GM12864 (cell line): ENCODE measurements at regions not wholly inside any gene's neighbourhood (a gene's known extent, or its start where the extent isn't known, plus 50 kb on each side); places are given as distances from the start of the nearest gene placed in this dataset.
"Not testable (repeated sequence)": the region's sequence is repeated elsewhere in the genome, so short reads cannot be mapped to it uniquely, and the experiment has no call there.

Source experiments
- DNase-seq: peaks from one replicate; pipeline ENCODE4 v3.0.0-alpha.2; 2011; ENCODE audit warnings: low read depth
- H3K4me3 ChIP-seq: 2 replicates; pipeline ENCODE4 v1.5.1; 2011; ENCODE audit warnings: mild to moderate bottlenecking, low read depth, low read length, control low read depth
- TF ChIP-seq, protein P1 (sequence below): IDR thresholded peaks from 2 replicates; pipeline ENCODE4 v1.5.1; 2011; ENCODE audit warnings: low read depth, mild to moderate bottlenecking, moderate library complexity, low read length, control low read depth, inconsistent platforms; ENCODE audit errors: missing control alignments

DNA sequence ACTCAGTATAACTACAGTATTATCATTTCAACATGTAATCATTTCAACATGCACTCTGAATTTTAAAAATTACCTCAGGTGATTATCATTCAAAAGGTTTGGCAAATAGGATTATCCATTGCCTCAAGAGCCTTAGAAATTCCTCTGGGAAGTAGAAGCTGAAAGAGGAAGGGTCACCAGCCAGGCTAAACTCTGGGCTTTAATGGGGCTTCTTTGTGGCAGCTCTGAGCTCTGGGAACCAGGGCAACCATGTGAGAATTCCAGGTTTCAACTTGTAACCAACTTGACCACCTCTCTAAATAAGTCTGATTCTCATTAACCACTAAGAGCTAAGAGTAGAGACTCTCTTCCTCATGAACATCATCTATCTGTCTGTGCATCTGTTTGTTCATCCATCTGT, 117.2 kb upstream of the MED14 start:
- TF ChIP-seq, protein P1, sequence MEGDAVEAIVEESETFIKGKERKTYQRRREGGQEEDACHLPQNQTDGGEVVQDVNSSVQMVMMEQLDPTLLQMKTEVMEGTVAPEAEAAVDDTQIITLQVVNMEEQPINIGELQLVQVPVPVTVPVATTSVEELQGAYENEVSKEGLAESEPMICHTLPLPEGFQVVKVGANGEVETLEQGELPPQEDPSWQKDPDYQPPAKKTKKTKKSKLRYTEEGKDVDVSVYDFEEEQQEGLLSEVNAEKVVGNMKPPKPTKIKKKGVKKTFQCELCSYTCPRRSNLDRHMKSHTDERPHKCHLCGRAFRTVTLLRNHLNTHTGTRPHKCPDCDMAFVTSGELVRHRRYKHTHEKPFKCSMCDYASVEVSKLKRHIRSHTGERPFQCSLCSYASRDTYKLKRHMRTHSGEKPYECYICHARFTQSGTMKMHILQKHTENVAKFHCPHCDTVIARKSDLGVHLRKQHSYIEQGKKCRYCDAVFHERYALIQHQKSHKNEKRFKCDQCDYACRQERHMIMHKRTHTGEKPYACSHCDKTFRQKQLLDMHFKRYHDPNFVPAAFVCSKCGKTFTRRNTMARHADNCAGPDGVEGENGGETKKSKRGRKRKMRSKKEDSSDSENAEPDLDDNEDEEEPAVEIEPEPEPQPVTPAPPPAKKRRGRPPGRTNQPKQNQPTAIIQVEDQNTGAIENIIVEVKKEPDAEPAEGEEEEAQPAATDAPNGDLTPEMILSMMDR: no peak
- H3K4me3 ChIP-seq: no peak overlapping the region
- no peak for DNase-seq

DNA sequence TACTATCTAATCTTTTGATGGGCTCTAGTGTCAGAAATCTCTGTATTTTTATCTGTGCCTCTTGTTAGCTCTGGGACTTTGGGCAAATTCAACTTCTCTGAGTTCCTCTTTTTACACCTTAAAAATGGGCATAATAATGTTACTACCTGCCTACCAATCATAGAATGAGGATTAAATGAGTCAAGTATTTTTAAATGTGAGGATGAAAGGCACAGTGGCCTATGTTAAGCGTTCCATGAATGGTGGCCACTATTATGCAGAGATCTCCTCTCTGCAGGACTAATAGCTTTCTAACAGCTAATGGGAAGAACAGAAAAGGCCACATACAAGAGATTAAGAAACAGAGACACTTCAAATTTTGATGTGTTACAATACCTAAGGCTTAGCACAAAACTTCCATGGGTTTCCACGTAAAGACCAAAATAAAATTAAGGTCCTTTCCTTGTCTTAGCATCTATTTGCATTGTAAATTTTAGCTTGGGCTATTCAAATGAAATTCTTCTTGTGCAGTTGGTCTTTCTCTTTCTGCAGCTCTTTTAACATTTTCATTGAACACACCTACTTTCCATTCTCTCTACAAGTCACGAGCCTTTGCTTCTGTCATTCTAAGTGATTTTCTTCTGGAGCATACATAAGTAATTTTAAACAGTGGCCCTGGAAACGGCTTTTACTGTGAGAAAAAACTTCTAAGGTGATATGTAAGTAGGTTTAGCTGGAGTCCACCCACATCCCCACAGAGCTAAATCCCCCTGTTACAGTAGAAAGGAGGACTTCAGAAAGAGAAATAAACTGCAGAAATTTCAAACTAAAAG, 117.9 kb upstream of the MED14 start:
- no peak for DNase-seq
- no peak overlapping the region for H3K4me3 ChIP-seq
- TF ChIP-seq, protein P1: no peak

GRCh38 chrX:40853816-40854123, 118.4 kb upstream of the MED14 start:
- no peak for DNase-seq
- TF ChIP-seq, protein P1: no peak
- no peak overlapping the region for H3K4me3 ChIP-seq

GRCh38 chrX:40854242-40854641, 118.9 kb upstream of the MED14 start:
- no peak overlapping the region for H3K4me3 ChIP-seq
- TF ChIP-seq, protein P1: no peak
- DNase-seq: no peak

DNA sequence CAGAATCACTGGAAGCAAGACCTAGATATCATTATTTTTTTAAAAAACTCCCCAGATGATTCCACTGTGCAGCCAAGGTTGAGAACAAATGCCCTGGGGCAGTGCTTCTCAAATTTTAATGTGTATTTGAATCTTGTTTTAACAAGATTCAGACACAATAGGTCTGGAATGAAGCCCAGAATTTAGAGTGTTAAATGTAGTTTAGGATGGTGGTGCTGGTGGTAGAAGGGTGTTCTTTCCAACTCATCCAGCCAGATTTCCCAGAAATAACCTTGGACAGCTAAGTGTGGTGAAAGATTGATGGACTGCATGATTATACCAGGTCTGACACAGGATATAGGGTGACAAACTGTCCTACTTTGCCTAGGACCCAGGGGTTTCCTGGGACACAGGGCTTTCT, 120.1 kb upstream of the MED14 start:
- H3K4me3 ChIP-seq: no peak overlapping the region
- no peak for DNase-seq
- TF ChIP-seq, protein P1: no peak

- no peak for DNase-seq
- no peak overlapping the region for H3K4me3 ChIP-seq
- TF ChIP-seq, protein P1: no peak
These were observed 120.7 kb upstream of the MED14 start for GRCh38 chrX:40855932-40856515.

DNA sequence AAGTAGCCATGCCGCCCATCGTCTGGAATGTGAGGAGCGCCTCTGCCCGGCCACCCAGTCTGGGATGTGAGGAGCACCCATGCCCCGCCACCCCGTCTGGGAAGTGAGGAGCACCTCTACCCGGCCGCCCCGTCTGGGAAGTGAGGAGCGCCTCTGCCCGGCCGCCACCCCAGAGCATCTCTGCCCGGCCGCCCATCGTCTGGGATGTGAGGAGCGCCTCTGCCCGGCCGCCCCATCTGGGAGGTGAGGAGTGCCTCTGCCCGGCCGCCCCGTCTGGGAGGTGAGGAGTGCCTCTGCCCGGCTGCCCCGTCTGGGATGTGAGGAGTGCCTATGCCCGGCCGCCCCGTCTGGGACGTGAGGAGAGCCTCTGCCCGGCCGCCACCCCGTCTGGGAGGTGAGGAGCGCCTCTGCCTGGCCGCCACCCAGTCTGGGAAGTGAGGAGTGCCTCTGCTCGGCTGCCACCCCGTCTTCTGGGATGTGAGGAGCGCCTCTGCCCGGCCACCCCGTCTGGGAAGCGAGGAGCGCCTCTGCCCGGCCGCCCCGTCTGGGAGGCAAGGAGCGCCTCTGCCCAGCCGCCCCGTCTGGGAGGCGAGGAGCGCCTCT, 126.7 kb upstream of the MED14 start:
- H3K4me3 ChIP-seq, DNase-seq: not testable (repeated sequence)

- not testable (repeated sequence) for DNase-seq, H3K4me3 ChIP-seq
These were observed 127.9 kb upstream of the MED14 start for GRCh38 chrX:40863260-40863659.
